BJ (cell line): ENCODE measurements at regions not wholly inside any gene's neighbourhood (a gene's known extent, or its start where the extent isn't known, plus 50 kb on each side); places are given as distances from the start of the nearest gene placed in this dataset.

Experiments used
- CTCF ChIA-PET: fragments of 350-600 bp; formaldehyde crosslinking; extraction: SDS; loops from one replicate; lab custom pipeline; 2021; ENCODE audit warnings: antibody characterized with exemption, inconsistent platforms; lab: Yijun Ruan, JAX
- POLR2A ChIA-PET: fragments of 300-600 bp; sonication (Branson Sonifier 250); formaldehyde crosslinking; extraction: SDS; loops from one replicate; lab custom pipeline; 2021; ENCODE audit warnings: antibody characterized with exemption; lab: Charles Lee
- DNase-seq: peaks from one replicate; pipeline ENCODE4 v3.0.0-alpha.2; 2011; ENCODE audit warnings: low read depth
- H3K27me3 ChIP-seq: 2 replicates; pipeline ENCODE4 v1.6.0; 2011; ENCODE audit warnings: low read length; ENCODE audit not compliant: control insufficient read depth, insufficient read depth
- H3K36me3 ChIP-seq: 2 replicates; pipeline ENCODE4 v1.5.1; 2011; ENCODE audit warnings: low read length; ENCODE audit not compliant: control insufficient read depth, insufficient read depth
- H3K4me3 ChIP-seq: 2 replicates; pipeline ENCODE4 v1.5.1; 2011; ENCODE audit warnings: low read depth, mild to moderate bottlenecking, control low read depth, low read length
- TF ChIP-seq, protein P1 (sequence below): IDR thresholded peaks from 2 replicates; pipeline ENCODE4 v1.5.1; 2011; ENCODE audit warnings: low read depth, mild to moderate bottlenecking, control low read depth, inconsistent platforms, low read length, moderate library complexity; ENCODE audit not compliant: insufficient read depth

DNA sequence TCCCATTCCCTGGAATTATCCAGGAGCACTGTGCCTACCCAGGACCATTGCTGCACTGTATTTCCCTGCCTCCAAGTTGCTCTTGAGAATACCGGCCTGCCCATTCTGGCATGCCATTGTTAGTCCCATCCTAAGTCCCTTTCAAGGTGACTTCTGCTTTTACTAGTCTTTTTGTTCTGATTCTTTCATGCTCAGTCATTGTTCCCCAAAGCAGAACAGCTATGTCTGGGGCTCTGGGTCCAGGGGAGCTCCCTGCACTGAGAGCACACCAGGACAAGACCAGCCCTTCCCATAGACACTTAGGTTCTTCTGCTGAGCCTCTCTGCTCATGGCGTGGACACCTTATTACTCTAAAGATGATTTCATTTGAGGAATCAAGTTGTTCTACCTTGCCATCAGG, 388.9 kb upstream of the KLF4 start:
- CTCF ChIA-PET, result interaction anchor here (0.8 kb wide), 1 partner anchor 20 kb away, joined by 3 read pairs; no protein-coding TSS in a partner anchor
- no peaks in the 10 kb centered on the region; the same call in 1 of the 2 replicates for H3K27me3 ChIP-seq
- no peak overlapping the region for H3K4me3 ChIP-seq
- DNase-seq, result no peak
- POLR2A ChIA-PET, result no interaction called here
- TF ChIP-seq, protein P1, sequence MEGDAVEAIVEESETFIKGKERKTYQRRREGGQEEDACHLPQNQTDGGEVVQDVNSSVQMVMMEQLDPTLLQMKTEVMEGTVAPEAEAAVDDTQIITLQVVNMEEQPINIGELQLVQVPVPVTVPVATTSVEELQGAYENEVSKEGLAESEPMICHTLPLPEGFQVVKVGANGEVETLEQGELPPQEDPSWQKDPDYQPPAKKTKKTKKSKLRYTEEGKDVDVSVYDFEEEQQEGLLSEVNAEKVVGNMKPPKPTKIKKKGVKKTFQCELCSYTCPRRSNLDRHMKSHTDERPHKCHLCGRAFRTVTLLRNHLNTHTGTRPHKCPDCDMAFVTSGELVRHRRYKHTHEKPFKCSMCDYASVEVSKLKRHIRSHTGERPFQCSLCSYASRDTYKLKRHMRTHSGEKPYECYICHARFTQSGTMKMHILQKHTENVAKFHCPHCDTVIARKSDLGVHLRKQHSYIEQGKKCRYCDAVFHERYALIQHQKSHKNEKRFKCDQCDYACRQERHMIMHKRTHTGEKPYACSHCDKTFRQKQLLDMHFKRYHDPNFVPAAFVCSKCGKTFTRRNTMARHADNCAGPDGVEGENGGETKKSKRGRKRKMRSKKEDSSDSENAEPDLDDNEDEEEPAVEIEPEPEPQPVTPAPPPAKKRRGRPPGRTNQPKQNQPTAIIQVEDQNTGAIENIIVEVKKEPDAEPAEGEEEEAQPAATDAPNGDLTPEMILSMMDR, result no peak
- no peaks in the 10 kb centered on the region for H3K36me3 ChIP-seq

DNA sequence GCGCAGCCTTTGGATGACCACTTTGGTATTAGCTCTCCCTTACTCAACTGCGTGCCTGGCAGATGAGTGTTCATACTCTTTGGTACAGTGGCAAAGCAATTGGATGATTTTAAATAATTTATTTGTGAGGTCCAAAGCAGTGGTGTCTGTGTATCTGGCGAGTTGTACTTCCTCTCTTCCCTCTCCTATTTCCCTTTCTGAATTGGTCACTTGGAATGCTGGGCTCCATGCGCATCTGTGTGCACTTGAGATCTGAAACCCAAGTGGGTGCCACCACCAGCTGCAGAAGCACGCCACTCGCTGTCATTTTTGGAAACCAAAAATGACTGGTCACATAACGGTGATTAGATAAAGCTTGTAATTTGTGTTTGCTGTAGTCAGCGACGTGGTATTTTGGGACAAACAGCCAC, 386.0 kb upstream of the KLF4 start:
- ChIA-PET CTCF (interaction anchor here (1.5 to 1.6 kb wide), 2 partner anchors 11 to 397 kb away, joined by 4 read pairs; no protein-coding TSS in a partner anchor), POLR2A (no interaction called here)
- Histone ChIP-seq H3K36me3 (no peaks in the 10 kb centered on the region), H3K27me3 (no peaks in the 10 kb centered on the region; the same call in 1 of the 2 replicates), H3K4me3 (no peak overlapping the region)
- TF ChIP-seq, protein P1, result no peak
- no peak for DNase-seq

DNA sequence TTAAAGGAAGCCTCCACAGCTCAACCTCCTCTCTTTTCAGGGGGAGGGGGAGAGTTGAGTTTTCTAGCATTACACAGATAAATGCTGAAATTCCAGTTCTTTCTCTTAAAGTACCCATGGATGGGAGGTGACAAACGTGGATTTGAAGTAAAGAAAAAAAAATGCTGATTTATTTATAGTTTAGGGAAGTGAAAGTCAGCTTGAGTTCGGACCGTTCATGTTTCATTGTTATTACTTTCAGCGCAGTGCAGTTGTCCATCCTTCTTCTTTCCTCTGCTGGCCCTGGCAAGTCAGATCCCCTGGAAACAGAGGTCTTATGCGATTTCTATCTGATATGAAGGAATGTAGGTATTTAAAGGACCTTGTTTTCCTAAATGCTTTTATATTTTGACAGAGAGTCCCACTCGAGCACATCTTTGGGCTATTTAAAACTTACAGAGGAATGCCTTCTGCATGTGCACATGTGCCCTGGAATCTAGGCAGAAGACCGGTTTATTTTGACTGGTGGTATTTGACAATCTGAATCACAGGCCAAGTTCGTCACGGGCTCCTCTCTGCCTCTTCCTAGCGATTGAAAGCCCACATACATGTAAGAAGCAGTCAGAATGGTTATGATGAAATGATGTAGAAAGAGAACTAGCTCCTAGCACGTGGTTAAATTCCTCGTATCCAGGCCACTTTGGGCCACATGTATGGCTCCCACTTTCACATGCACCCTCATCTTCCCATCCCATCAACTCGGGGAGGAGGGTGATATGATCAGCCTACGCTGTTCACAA, 385.2 kb upstream of the KLF4 start:
- Histone ChIP-seq H3K27me3 (no peaks in the 10 kb centered on the region; the same call in 1 of the 2 replicates), H3K36me3 (no peaks in the 10 kb centered on the region), H3K4me3 (no peak overlapping the region)
- no peak for DNase-seq
- TF ChIP-seq, protein P1, result no peak
- ChIA-PET POLR2A (no interaction called here), CTCF (interaction anchor here (0.6 to 1.6 kb wide), 2 partner anchors 398 to 1506 kb away, joined by 3 to 4 read pairs; no protein-coding TSS in a partner anchor)

DNA sequence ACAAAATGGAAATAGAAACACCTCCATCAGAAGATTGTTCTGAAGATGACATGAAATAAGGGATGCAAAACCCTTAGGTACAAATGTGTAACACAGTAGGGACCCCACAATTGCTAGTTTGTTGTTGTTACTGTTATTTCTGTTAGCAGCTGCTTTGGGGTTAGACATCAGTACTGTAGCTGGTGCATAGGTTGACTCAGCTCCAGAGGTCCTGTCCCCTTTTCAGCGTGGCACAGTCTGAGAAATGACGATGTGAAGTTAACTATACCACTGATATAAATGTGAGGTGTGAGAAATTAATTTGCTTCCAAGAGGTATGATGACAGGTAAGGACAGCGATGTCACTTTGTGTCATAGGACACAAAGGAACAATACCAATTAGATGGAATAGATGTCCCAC, 384.6 kb upstream of the KLF4 start:
- ChIA-PET CTCF (no interaction called here), POLR2A (no interaction called here)
- Histone ChIP-seq H3K4me3 (no peak overlapping the region), H3K27me3 (no peaks in the 10 kb centered on the region; the same call in 1 of the 2 replicates), H3K36me3 (no peaks in the 10 kb centered on the region)
- TF ChIP-seq, protein P1, result no peak
- DNase-seq, result no peak

DNA sequence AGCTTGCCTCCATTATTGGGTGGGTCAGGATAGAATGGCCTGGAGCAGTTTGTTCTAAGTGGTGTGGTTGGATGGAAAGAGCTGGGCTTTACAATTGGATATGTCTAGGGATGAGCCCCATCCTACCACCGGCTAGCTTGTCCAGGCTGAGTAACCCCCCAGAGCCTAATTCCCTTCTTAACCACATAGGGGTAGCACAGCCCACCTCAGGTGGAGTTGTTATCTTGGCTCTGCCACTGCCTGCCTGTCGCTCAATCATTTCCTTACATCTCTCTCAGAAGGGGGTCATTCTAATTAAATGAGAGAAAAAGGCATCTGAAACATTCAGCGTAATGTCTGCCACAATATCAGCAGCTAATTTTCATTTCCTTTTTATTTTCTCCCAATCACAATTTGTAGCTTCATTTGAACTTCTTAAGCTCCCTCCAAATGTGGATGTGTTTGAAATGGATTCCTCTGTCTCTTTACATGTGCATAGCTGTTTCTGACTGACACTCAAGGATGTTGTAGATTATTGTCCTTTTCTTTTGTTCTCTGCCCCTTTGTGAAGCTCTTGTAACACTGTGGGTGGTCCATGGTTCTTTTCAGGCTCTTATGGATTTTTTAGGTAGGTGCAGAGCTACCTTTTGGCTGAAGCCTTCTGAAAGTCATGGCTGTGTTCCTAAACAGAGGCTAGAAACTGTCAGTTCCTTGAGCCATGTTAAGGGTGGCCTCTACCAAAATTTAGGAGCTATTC, 383.1 kb upstream of the KLF4 start:
- TF ChIP-seq, protein P1, result no peak
- no peaks in the 10 kb centered on the region for H3K36me3 ChIP-seq
- H3K27me3 ChIP-seq, result no peaks in the 10 kb centered on the region; the same call in 1 of the 2 replicates
- ChIA-PET CTCF (interaction anchor here (1.1 to 1.2 kb wide), 2 partner anchors 11 to 13 kb away, joined by 3 read pairs; no protein-coding TSS in a partner anchor), POLR2A (no interaction called here)
- DNase-seq, result no peak
- no peak overlapping the region for H3K4me3 ChIP-seq
